ENCODE measurements at regions not wholly inside any gene's neighbourhood (a gene's known extent, or its start where the extent isn't known, plus 50 kb on each side); places are given as distances from the start of the nearest gene placed in this dataset.

- no peak for DNase-seq
Observed at GRCh38 chr1:230011333-230012092, 55.5 kb upstream of the GALNT2 start.

- no peak for DNase-seq
Observed at GRCh38 chr1:230012093-230012393, 55.0 kb upstream of the GALNT2 start.

- no peak for DNase-seq
Observed at GRCh38 chr1:230012741-230013140, 54.3 kb upstream of the GALNT2 start.

- DNase-seq = no peak
Observed at GRCh38 chr1:230016159-230016558, 50.9 kb upstream of the GALNT2 start.

Data from activated T-cell treated with anti-CD3 and anti-CD28 coated beads, Interleukin-2, amount 50 U/mL, for 48 hours (primary cell).